ENCODE measurements at regions not wholly inside any gene's neighbourhood (a gene's known extent, or its start where the extent isn't known, plus 50 kb on each side); places are given as distances from the start of the nearest gene placed in this dataset.

DNA sequence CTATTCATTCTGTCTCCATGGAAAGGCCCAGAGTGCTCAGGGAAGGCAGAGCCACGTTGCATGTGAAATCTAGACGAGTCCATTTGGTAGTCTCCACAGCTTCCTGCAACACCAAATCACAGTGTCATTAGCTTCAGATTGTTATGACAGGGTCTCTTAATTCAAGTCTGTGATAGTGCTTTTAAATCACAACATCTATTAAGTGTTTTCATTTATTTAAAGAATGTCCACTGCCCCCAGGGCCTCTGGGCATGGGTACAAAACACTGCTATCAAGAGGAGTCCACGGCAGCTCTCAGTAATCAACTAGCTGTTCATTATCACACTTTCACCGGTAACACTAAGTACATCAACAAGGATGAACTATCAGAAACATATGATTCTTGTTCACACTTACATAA lies 455.9 kb upstream of the JARID2 start:
- TF ChIP-seq, protein P1, sequence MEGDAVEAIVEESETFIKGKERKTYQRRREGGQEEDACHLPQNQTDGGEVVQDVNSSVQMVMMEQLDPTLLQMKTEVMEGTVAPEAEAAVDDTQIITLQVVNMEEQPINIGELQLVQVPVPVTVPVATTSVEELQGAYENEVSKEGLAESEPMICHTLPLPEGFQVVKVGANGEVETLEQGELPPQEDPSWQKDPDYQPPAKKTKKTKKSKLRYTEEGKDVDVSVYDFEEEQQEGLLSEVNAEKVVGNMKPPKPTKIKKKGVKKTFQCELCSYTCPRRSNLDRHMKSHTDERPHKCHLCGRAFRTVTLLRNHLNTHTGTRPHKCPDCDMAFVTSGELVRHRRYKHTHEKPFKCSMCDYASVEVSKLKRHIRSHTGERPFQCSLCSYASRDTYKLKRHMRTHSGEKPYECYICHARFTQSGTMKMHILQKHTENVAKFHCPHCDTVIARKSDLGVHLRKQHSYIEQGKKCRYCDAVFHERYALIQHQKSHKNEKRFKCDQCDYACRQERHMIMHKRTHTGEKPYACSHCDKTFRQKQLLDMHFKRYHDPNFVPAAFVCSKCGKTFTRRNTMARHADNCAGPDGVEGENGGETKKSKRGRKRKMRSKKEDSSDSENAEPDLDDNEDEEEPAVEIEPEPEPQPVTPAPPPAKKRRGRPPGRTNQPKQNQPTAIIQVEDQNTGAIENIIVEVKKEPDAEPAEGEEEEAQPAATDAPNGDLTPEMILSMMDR (IDR thresholded peaks at IDR 0.05 in 4 of 5, conservative IDR thresholded peaks at IDR 0.05 in 1 of 5), result no peak
- TF ChIP-seq POLR2A (IDR thresholded peaks at IDR 0.05), result no peak
